PC-3 (cell line): ENCODE measurements at regions not wholly inside any gene's neighbourhood (a gene's known extent, or its start where the extent isn't known, plus 50 kb on each side); places are given as distances from the start of the nearest gene placed in this dataset.

Source experiments
- ATAC-seq: fragments of 200-7000 bp; cut with Tn5 transposase; 2 replicates; pipeline ENCODE4 v1.9.1; 2020; ENCODE audit warnings: mild to moderate bottlenecking, moderate library complexity
- BruUV-seq: library from RNA; stranded (reverse); fragments of 400-500 nt; replicated peaks from 2 replicates; lab custom pipeline; 2021; lab: Mats Ljungman, UMichigan
- CTCF ChIA-PET: fragments of 300-600 bp; sonication (Branson Sonifier 250); formaldehyde crosslinking; loops from one replicate; lab custom pipeline; 2022; ENCODE audit warnings: antibody characterized with exemption; lab: Charles Lee
- POLR2A ChIA-PET: fragments of 300-600 bp; sonication (Branson Sonifier 250); formaldehyde crosslinking; loops from one replicate; lab custom pipeline; 2022; ENCODE audit warnings: antibody characterized with exemption; ENCODE audit not compliant: unreplicated experiment; lab: Charles Lee
- DNase-seq: peaks from one replicate; pipeline ENCODE4 v3.0.0-alpha.2; 2015
- H2AFZ ChIP-seq: fragments of 300-600 bp; sonication (generic); 2 replicates; pipeline ENCODE4 v1.6.0; 2016; ENCODE audit warnings: antibody characterized with exemption, low read length
- H3F3A ChIP-seq: fragments of 300-600 bp; sonication (generic); one replicate; pipeline ENCODE4 v1.6.0; 2017; ENCODE audit warnings: antibody characterized with exemption, low read length, control low read depth, mild to moderate bottlenecking; ENCODE audit not compliant: unreplicated experiment
- H3K27ac ChIP-seq: fragments of 300-600 bp; sonication (generic); 2 replicates; pipeline ENCODE4 v1.5.1; 2016; ENCODE audit warnings: mild to moderate bottlenecking, low read length
- H3K27me3 ChIP-seq: fragments of 300-600 bp; sonication (generic); 2 replicates; pipeline ENCODE4 v1.6.1; 2016; ENCODE audit warnings: low read length, mixed read lengths
- H3K36me3 ChIP-seq: fragments of 300-600 bp; sonication (generic); 2 replicates; pipeline ENCODE4 v1.6.1; 2016; ENCODE audit warnings: low read depth, mixed run types, low read length, mixed read lengths
- H3K4me1 ChIP-seq: fragments of 300-600 bp; sonication (generic); 2 replicates; pipeline ENCODE4 v1.5.1; 2016; ENCODE audit warnings: low read length; ENCODE audit not compliant: insufficient read depth
- H3K4me2 ChIP-seq: fragments of 300-600 bp; sonication (generic); 2 replicates; pipeline ENCODE4 v1.6.0; 2016; ENCODE audit warnings: low read length
- H3K4me3 ChIP-seq: fragments of 300-600 bp; sonication (generic); 2 replicates; pipeline ENCODE4 v1.5.1; 2016; ENCODE audit warnings: mild to moderate bottlenecking, low read length, mixed read lengths
- H3K79me2 ChIP-seq: fragments of 300-600 bp; sonication (generic); 2 replicates; pipeline ENCODE4 v1.6.1; 2017; ENCODE audit warnings: low read length, mixed read lengths
- H3K9ac ChIP-seq: fragments of 300-600 bp; sonication (generic); 2 replicates; pipeline ENCODE4 v1.6.0; 2016; ENCODE audit warnings: mild to moderate bottlenecking, low read length
- H3K9me2 ChIP-seq: fragments of 300-600 bp; sonication (generic); replicated peaks from 2 replicates; pipeline ENCODE4 v1.6.1; 2016; ENCODE audit warnings: mixed run types, low read length, mixed read lengths
- H3K9me3 ChIP-seq: fragments of 300-600 bp; sonication (generic); 2 replicates; pipeline ENCODE4 v1.6.1; 2016; ENCODE audit warnings: low read length, mixed read lengths
- H4K20me1 ChIP-seq: fragments of 300-600 bp; sonication (generic); 2 replicates; pipeline ENCODE4 v1.6.1; 2016; ENCODE audit warnings: low read length, mixed read lengths
- EZH2 ChIP-seq: fragments of 300-600 bp; sonication (generic); IDR thresholded peaks from one replicate; pipeline ENCODE4 v1.6.1; 2017; ENCODE audit warnings: antibody characterized with exemption, mild to moderate bottlenecking, low read length; ENCODE audit not compliant: unreplicated experiment
- EZH2phosphoT487 ChIP-seq: fragments of 300-600 bp; sonication (generic); IDR thresholded peaks from 2 replicates; pipeline ENCODE4 v1.6.1; 2018; ENCODE audit warnings: mild to moderate bottlenecking, antibody characterized with exemption, low read length, borderline replicate concordance
- intact Hi-C: fragments of 100-400 bp; cut with micrococcal nuclease; formaldehyde crosslinking; loops from 2 replicates; pipeline ENCODE4 v1.9.0; 2023
- TF ChIP-seq, protein P1 (sequence below): fragments of 300-600 bp; sonication (generic); conservative IDR thresholded peaks from 2 replicates; pipeline ENCODE4 v1.5.1; 2017; ENCODE audit warnings: antibody characterized with exemption, low read depth, mild to moderate bottlenecking, low read length

GRCh38 chr4:114078636-114079035 is 99.2 kb upstream of the ARSJ start:
- H4K20me1 ChIP-seq = no peaks in the 10 kb centered on the region
- POLR2A ChIA-PET = no interaction called here
- no peak overlapping the region for H2AFZ ChIP-seq
- CTCF ChIA-PET = no interaction called here
- peaks cover 16% of the 10 kb centered on the region for H3K4me1 ChIP-seq
- ATAC-seq = no peak
- no peaks in the 10 kb centered on the region for H3K36me3 ChIP-seq
- no peak overlapping the region for H3K9ac ChIP-seq
- TF ChIP-seq, protein P1, sequence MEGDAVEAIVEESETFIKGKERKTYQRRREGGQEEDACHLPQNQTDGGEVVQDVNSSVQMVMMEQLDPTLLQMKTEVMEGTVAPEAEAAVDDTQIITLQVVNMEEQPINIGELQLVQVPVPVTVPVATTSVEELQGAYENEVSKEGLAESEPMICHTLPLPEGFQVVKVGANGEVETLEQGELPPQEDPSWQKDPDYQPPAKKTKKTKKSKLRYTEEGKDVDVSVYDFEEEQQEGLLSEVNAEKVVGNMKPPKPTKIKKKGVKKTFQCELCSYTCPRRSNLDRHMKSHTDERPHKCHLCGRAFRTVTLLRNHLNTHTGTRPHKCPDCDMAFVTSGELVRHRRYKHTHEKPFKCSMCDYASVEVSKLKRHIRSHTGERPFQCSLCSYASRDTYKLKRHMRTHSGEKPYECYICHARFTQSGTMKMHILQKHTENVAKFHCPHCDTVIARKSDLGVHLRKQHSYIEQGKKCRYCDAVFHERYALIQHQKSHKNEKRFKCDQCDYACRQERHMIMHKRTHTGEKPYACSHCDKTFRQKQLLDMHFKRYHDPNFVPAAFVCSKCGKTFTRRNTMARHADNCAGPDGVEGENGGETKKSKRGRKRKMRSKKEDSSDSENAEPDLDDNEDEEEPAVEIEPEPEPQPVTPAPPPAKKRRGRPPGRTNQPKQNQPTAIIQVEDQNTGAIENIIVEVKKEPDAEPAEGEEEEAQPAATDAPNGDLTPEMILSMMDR = no peak
- TF ChIP-seq EZH2phosphoT487 (no peak), EZH2 (no peak)
- no peak overlapping the region for H3K27ac ChIP-seq
- H3K9me3 ChIP-seq = no peaks in the 10 kb centered on the region
- H3K4me2 ChIP-seq = no peak overlapping the region
- H3K79me2 ChIP-seq = no peaks in the 10 kb centered on the region
- no peak overlapping the region for H3K4me3 ChIP-seq
- intact Hi-C loops = loop anchor here (10.0 kb wide), 1 partner anchor 64 kb away; no protein-coding TSS in a partner anchor
- DNase-seq = no peak
- H3F3A ChIP-seq = no peaks in the 10 kb centered on the region
- no TSS peak for BruUV-seq
- H3K9me2 ChIP-seq = no peaks in the 10 kb centered on the region
- no peaks in the 10 kb centered on the region for H3K27me3 ChIP-seq

- H3K79me2 ChIP-seq = no peaks in the 10 kb centered on the region
- no peaks in the 10 kb centered on the region for H4K20me1 ChIP-seq
- H2AFZ ChIP-seq = no peak overlapping the region
- no peak for DNase-seq
- ChIA-PET CTCF (no interaction called here), POLR2A (no interaction called here)
- H3K9ac ChIP-seq = no peak overlapping the region
- intact Hi-C loops = no loop called here
- H3K9me2 ChIP-seq = no peaks in the 10 kb centered on the region
- peaks cover 13% of the 10 kb centered on the region for H3K4me1 ChIP-seq
- no peak overlapping the region for H3K27ac ChIP-seq
- no peaks in the 10 kb centered on the region for H3K27me3 ChIP-seq
- no peak overlapping the region for H3K4me3 ChIP-seq
- H3K9me3 ChIP-seq = no peaks in the 10 kb centered on the region
- no peak for ATAC-seq
- no TSS peak for BruUV-seq
- TF ChIP-seq EZH2phosphoT487 (no peak), EZH2 (no peak)
- TF ChIP-seq, protein P1 = no peak
- H3K4me2 ChIP-seq = no peak overlapping the region
- no peaks in the 10 kb centered on the region for H3F3A ChIP-seq
- no peaks in the 10 kb centered on the region for H3K36me3 ChIP-seq
These were observed 102.3 kb upstream of the ARSJ start for GRCh38 chr4:114081783-114082182.

DNA sequence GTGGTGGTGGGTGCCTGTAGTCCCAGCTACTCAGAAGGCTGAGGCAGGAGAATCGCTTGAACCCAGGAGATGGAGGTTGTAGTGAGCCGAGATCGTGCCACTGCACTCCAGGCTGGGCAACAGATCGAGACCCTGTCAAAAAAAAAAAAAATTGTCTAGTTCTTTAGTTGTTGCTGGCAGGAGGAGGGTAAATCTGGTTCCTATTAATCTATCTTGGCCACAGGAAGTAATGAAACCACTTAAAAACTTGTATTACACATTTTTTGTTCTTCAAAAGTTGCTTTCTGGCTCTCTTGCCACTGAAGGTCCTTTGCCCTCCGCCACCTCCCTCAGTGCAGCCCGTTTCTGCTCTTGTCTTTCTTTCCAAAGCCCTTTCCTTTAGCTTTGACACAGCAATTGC is 102.9 kb upstream of the ARSJ start:
- H3K4me2 ChIP-seq = no peak overlapping the region
- H4K20me1 ChIP-seq = no peaks in the 10 kb centered on the region
- no peak for DNase-seq
- intact Hi-C loops = no loop called here
- H3K9me3 ChIP-seq = no peaks in the 10 kb centered on the region
- CTCF ChIA-PET = no interaction called here
- no peaks in the 10 kb centered on the region for H3K9me2 ChIP-seq
- TF ChIP-seq EZH2 (no peak), EZH2phosphoT487 (no peak)
- TF ChIP-seq, protein P1 = no peak
- no TSS peak for BruUV-seq
- POLR2A ChIA-PET = no interaction called here
- H3K27me3 ChIP-seq = no peaks in the 10 kb centered on the region
- H3F3A ChIP-seq = no peaks in the 10 kb centered on the region
- no peak overlapping the region for H2AFZ ChIP-seq
- no peaks in the 10 kb centered on the region for H3K79me2 ChIP-seq
- H3K4me1 ChIP-seq = peaks cover 8% of the 10 kb centered on the region
- H3K9ac ChIP-seq = no peak overlapping the region
- no peak overlapping the region for H3K4me3 ChIP-seq
- H3K27ac ChIP-seq = no peak overlapping the region
- no peak for ATAC-seq
- no peaks in the 10 kb centered on the region for H3K36me3 ChIP-seq
